AG04450 (cell line): ENCODE measurements at regions not wholly inside any gene's neighbourhood (a gene's known extent, or its start where the extent isn't known, plus 50 kb on each side); places are given as distances from the start of the nearest gene placed in this dataset.

Source experiments
- CTCF ChIA-PET: fragments of 300-600, 350-600 bp; formaldehyde crosslinking; extraction: SDS; loops from one replicate; lab custom pipeline; 2022; ENCODE audit warnings: antibody characterized with exemption, inconsistent platforms; lab: Charles Lee
- POLR2A ChIA-PET: fragments of 350-600 bp; formaldehyde crosslinking; extraction: SDS; loops from one replicate; lab custom pipeline; 2021; ENCODE audit warnings: antibody characterized with exemption, inconsistent platforms; lab: Yijun Ruan, JAX
- DNase-seq: peaks from one replicate; pipeline ENCODE4 v3.0.0-alpha.2; 2011; ENCODE audit warnings: low read depth, low spot score
- H3K27ac ChIP-seq: one replicate; pipeline ENCODE4 v1.5.1; 2012; ENCODE audit warnings: low read depth, low read length, control low read depth
- H3K27me3 ChIP-seq: one replicate; pipeline ENCODE4 v1.6.0; 2012; ENCODE audit warnings: low read length; ENCODE audit not compliant: control insufficient read depth, insufficient read depth
- H3K4me3 ChIP-seq: 2 replicates; pipeline ENCODE4 v1.5.1; 2011; ENCODE audit warnings: mild to moderate bottlenecking, low read depth, low read length, control low read depth
- H3K9me3 ChIP-seq: 2 replicates; pipeline ENCODE4 v1.5.1; 2012; ENCODE audit warnings: low read length; ENCODE audit not compliant: control insufficient read depth, insufficient read depth
- CTCF ChIP-seq: IDR thresholded peaks from 2 replicates; pipeline ENCODE4 v1.5.1; 2011; ENCODE audit warnings: low read depth, low read length, control low read depth, inconsistent platforms

GRCh38 chr12:107337346-107338095 lies 244.2 kb upstream of the CRY1 start:
- no peak for TF ChIP-seq CTCF
- ChIA-PET POLR2A (interaction anchor here (0.6 kb wide), 1 partner anchor 178 kb away, joined by 3 read pairs; no protein-coding TSS in a partner anchor), CTCF (interaction anchor here (1.4 kb wide), 1 partner anchor 205 kb away, joined by 5 read pairs; no protein-coding TSS in a partner anchor)
- Histone ChIP-seq H3K27me3 (peaks cover 3% of the 10 kb centered on the region), H3K9me3 (no peaks in the 10 kb centered on the region), H3K27ac (no peak overlapping the region), H3K4me3 (no peak overlapping the region)
- DNase-seq, result no peak

- Histone ChIP-seq H3K27ac (no peak overlapping the region), H3K9me3 (no peaks in the 10 kb centered on the region), H3K27me3 (peaks cover 3% of the 10 kb centered on the region), H3K4me3 (no peak overlapping the region)
- POLR2A ChIA-PET, result no interaction called here
- no peak for TF ChIP-seq CTCF
- DNase-seq, result no peak
- CTCF ChIA-PET, result no interaction called here
Measured at GRCh38 chr12:107339487-107339886, 246.1 kb upstream of the CRY1 start.

- CTCF ChIA-PET, result no interaction called here
- TF ChIP-seq CTCF, result no peak
- DNase-seq, result no peak
- Histone ChIP-seq H3K27me3 (peaks cover 3% of the 10 kb centered on the region), H3K9me3 (no peaks in the 10 kb centered on the region), H3K27ac (no peak overlapping the region), H3K4me3 (no peak overlapping the region)
- POLR2A ChIA-PET, result no interaction called here
Measured at GRCh38 chr12:107339932-107340331, 246.6 kb upstream of the CRY1 start.

GRCh38 chr12:107340898-107341297 lies 247.5 kb upstream of the CRY1 start:
- no peaks in the 10 kb centered on the region for H3K9me3 ChIP-seq
- CTCF ChIA-PET, result no interaction called here
- H3K27ac ChIP-seq, result no peak overlapping the region
- DNase-seq, result no peak
- no peak overlapping the region for H3K4me3 ChIP-seq
- POLR2A ChIA-PET, result no interaction called here
- no peaks in the 10 kb centered on the region for H3K27me3 ChIP-seq
- TF ChIP-seq CTCF, result no peak

GRCh38 chr12:107344035-107344808 lies 250.9 kb upstream of the CRY1 start:
- Histone ChIP-seq H3K9me3 (no peaks in the 10 kb centered on the region), H3K4me3 (no peak overlapping the region), H3K27me3 (no peaks in the 10 kb centered on the region), H3K27ac (peak overlapping the region; percentile 34)
- ChIA-PET POLR2A (no interaction called here), CTCF (no interaction called here)
- TF ChIP-seq CTCF, result no peak
- no peak for DNase-seq
